ENCODE measurements at regions not wholly inside any gene's neighbourhood (a gene's known extent, or its start where the extent isn't known, plus 50 kb on each side); places are given as distances from the start of the nearest gene placed in this dataset.

GRCh38 chr3:28115316-28115715, 126.1 kb upstream of the CMC1 start:
- no peak overlapping the region for H3K27ac Mint-ChIP-seq
- CTCF ChIA-PET = no interaction called here

GRCh38 chr3:28117598-28117997, 123.8 kb upstream of the CMC1 start:
- CTCF ChIA-PET = interaction anchor here (1.7 kb wide), 1 partner anchor 32 kb away, joined by 3 read pairs; no protein-coding TSS in a partner anchor
- no peak overlapping the region for H3K27ac Mint-ChIP-seq

More at GRCh38 chr3:28115316-28115715, 126.1 kb upstream of the CMC1 start:
- Mint-ChIP-seq H3K4me3 (no peak overlapping the region), H3K27me3 (no peaks in the 10 kb centered on the region), H3K36me3 (ENCODE audit: low read depth) (no peaks in the 10 kb centered on the region), H3K4me1 (ENCODE audit: low read depth) (no peaks in the 10 kb centered on the region), H3K9me3 (no peaks in the 10 kb centered on the region)
- no peaks in the 10 kb centered on the region for H3K9me3 ChIP-seq (ENCODE audit: control insufficient read depth in 1 of 2, insufficient read depth in 1 of 2, low read length in 2 of 2)
- no peak for DNase-seq
- TF ChIP-seq CTCF (IDR thresholded peaks at IDR 0.05) = no peak
- POLR2A ChIA-PET = no interaction called here
- no peaks in the 10 kb centered on the region for H3K36me3 ChIP-seq (ENCODE audit: insufficient read depth, low read length)
- no peak overlapping the region for H3K4me3 ChIP-seq (ENCODE audit: low read length)
- intact Hi-C loops (cut with DNase I, micrococcal nuclease) = no loop called here
- ATAC-seq (ENCODE audit: poor library complexity) = no peak
- no peaks in the 10 kb centered on the region for H3K27me3 ChIP-seq (ENCODE audit: control insufficient read depth in 1 of 2, insufficient read depth in 2 of 2, low read length in 2 of 2)
- H3K4me1 ChIP-seq (ENCODE audit: insufficient read depth, low read length) = no peaks in the 10 kb centered on the region
- no peak overlapping the region for H3K27ac ChIP-seq (ENCODE audit: low read depth in 1 of 2, low read length in 2 of 2)

DNA sequence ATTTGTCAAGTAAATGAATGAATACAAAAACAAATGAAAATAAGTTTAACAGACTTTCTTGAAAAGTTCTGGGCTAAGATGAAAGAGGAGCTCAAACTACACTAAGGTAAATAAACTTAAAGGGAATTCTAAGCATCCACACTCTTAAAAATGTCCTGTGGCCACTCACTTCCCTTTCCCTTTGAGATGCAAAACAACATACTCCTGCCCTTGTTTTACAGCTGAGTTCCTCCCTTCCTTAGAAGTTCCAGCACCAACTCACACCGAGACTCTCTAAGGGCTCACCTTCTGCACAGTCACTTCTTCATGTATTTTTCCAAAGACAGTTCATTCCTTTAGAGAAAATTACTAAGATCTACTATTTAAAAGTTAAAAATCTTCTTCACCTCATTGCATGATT, 123.3 kb upstream of the CMC1 start:
- Histone ChIP-seq H3K27ac (ENCODE audit: low read depth in 1 of 2, low read length in 2 of 2) (no peak overlapping the region), H3K36me3 (ENCODE audit: insufficient read depth, low read length) (no peaks in the 10 kb centered on the region), H3K9me3 (ENCODE audit: control insufficient read depth in 1 of 2, insufficient read depth in 1 of 2, low read length in 2 of 2) (no peaks in the 10 kb centered on the region), H3K4me3 (ENCODE audit: low read length) (no peak overlapping the region), H3K4me1 (ENCODE audit: insufficient read depth, low read length) (no peaks in the 10 kb centered on the region), H3K27me3 (ENCODE audit: control insufficient read depth in 1 of 2, insufficient read depth in 2 of 2, low read length in 2 of 2) (no peaks in the 10 kb centered on the region)
- no peaks in the 10 kb centered on the region for H3K27me3 Mint-ChIP-seq
- no peaks in the 10 kb centered on the region for H3K9me3 Mint-ChIP-seq
- ChIA-PET CTCF (interaction anchor here (1.7 kb wide), 1 partner anchor 31 kb away, joined by 3 read pairs; no protein-coding TSS in a partner anchor), POLR2A (no interaction called here)
- intact Hi-C loops (cut with DNase I, micrococcal nuclease) = no loop called here
- no peak for ATAC-seq (ENCODE audit: poor library complexity)
- H3K4me3 Mint-ChIP-seq = no peak overlapping the region
- no peak for DNase-seq
- TF ChIP-seq CTCF (IDR thresholded peaks at IDR 0.05) = no peak
- no peaks in the 10 kb centered on the region for H3K36me3 Mint-ChIP-seq (ENCODE audit: low read depth)
- H3K4me1 Mint-ChIP-seq (ENCODE audit: low read depth) = no peaks in the 10 kb centered on the region
- H3K27ac Mint-ChIP-seq = no peak overlapping the region

More at GRCh38 chr3:28117598-28117997, 123.8 kb upstream of the CMC1 start:
- Mint-ChIP-seq H3K9me3 (no peaks in the 10 kb centered on the region), H3K4me1 (ENCODE audit: low read depth) (no peaks in the 10 kb centered on the region), H3K27me3 (no peaks in the 10 kb centered on the region), H3K36me3 (ENCODE audit: low read depth) (no peaks in the 10 kb centered on the region), H3K4me3 (no peak overlapping the region)
- no peaks in the 10 kb centered on the region for H3K4me1 ChIP-seq (ENCODE audit: insufficient read depth, low read length)
- POLR2A ChIA-PET = no interaction called here
- no peak overlapping the region for H3K27ac ChIP-seq (ENCODE audit: low read depth in 1 of 2, low read length in 2 of 2)
- no peaks in the 10 kb centered on the region for H3K9me3 ChIP-seq (ENCODE audit: control insufficient read depth in 1 of 2, insufficient read depth in 1 of 2, low read length in 2 of 2)
- H3K36me3 ChIP-seq (ENCODE audit: insufficient read depth, low read length) = no peaks in the 10 kb centered on the region
- H3K27me3 ChIP-seq (ENCODE audit: control insufficient read depth in 1 of 2, insufficient read depth in 2 of 2, low read length in 2 of 2) = no peaks in the 10 kb centered on the region
- no peak for ATAC-seq (ENCODE audit: poor library complexity)
- intact Hi-C loops (cut with DNase I, micrococcal nuclease) = no loop called here
- no peak for DNase-seq
- H3K4me3 ChIP-seq (ENCODE audit: low read length) = no peak overlapping the region
- no peak for TF ChIP-seq CTCF (IDR thresholded peaks at IDR 0.05)
